DOHH2 (cell line): ENCODE measurements at regions not wholly inside any gene's neighbourhood (a gene's known extent, or its start where the extent isn't known, plus 50 kb on each side); places are given as distances from the start of the nearest gene placed in this dataset.

Experiments used
- EZH2phosphoT487 ChIP-seq: fragments of 200-600 bp; sonication (generic); IDR thresholded peaks from 2 replicates; pipeline ENCODE4 v1.6.1; 2017; ENCODE audit warnings: borderline replicate concordance, mild to moderate bottlenecking, antibody characterized with exemption, low read length, moderate library complexity, mixed read lengths
- TF ChIP-seq, protein P1 (sequence below): fragments of 200-600 bp; sonication (generic); IDR thresholded peaks from one replicate; pipeline ENCODE4 v1.5.1; 2014; ENCODE audit warnings: antibody characterized with exemption, mild to moderate bottlenecking, low read depth, low read length; ENCODE audit not compliant: poor library complexity, severe bottlenecking

DNA sequence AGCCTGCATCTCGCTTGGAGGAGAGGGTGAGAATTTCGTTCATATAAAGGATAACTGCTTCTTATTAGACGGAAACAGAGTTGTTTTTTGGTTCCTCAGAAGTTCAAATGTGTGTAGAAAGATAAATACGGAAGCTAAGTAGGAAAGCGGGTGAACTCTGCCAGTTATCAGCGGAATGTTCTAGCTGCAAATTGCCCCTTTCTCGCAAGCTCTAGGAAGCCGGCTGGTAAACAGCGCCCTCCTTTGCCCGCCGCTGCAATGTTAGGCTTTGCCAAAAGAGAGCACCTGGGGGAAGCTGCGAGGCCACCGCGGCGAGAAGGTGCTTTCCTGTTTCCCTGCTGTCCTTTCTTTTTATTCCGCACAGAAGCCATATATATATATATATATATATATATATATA, 67.0 kb downstream of the IGLL5 start:
- TF ChIP-seq, protein P1, sequence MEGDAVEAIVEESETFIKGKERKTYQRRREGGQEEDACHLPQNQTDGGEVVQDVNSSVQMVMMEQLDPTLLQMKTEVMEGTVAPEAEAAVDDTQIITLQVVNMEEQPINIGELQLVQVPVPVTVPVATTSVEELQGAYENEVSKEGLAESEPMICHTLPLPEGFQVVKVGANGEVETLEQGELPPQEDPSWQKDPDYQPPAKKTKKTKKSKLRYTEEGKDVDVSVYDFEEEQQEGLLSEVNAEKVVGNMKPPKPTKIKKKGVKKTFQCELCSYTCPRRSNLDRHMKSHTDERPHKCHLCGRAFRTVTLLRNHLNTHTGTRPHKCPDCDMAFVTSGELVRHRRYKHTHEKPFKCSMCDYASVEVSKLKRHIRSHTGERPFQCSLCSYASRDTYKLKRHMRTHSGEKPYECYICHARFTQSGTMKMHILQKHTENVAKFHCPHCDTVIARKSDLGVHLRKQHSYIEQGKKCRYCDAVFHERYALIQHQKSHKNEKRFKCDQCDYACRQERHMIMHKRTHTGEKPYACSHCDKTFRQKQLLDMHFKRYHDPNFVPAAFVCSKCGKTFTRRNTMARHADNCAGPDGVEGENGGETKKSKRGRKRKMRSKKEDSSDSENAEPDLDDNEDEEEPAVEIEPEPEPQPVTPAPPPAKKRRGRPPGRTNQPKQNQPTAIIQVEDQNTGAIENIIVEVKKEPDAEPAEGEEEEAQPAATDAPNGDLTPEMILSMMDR = peak; percentile 79
- no peak for TF ChIP-seq EZH2phosphoT487
